K562 (cell line): ENCODE measurements at regions not wholly inside any gene's neighbourhood (a gene's known extent, or its start where the extent isn't known, plus 50 kb on each side); places are given as distances from the start of the nearest gene placed in this dataset.

Experiments
- ATAC-seq: fragments of 200-7000 bp; cut with Tn5 transposase; 3 replicates; pipeline ENCODE4 v1.9.1; 2020; ENCODE audit warnings: moderate library complexity
- BruUV-seq: library from RNA; stranded (reverse); fragments of 400-500 nt; replicated peaks from 2 replicates; lab custom pipeline; 2021; lab: Mats Ljungman, UMichigan
- CTCF ChIA-PET: fragments of 300-600 bp; formaldehyde crosslinking; extraction: SDS; loops from one replicate; lab custom pipeline; 2021; ENCODE audit warnings: low intra/inter-chr PET ratio; lab: Yijun Ruan, JAX
- POLR2A ChIA-PET: fragments of 300-600, 350-650 bp; sonication (Branson Sonifier 250); formaldehyde crosslinking; extraction: SDS; loops from one replicate; lab custom pipeline; 2021; ENCODE audit warnings: antibody characterized with exemption, inconsistent platforms; lab: Yijun Ruan, JAX
- DNase-seq, 4 experiments: peaks; one replicate each; pipeline versions ENCODE4 v3.0.0 to v3.0.0-alpha.2; 2011 to 2018; ENCODE audit warnings: low spot score in 3 of 4, mixed read lengths in 3 of 4; ENCODE audit errors: extremely low read depth in 1 of 4
- FAIRE-seq: peaks from 2 replicates; lab custom pipeline; 2011; peaks lifted over from hg19 to GRCh38; lab: Jason Lieb, UNC
- H2AFZ ChIP-seq: 2 replicates; pipeline ENCODE4 v1.6.0; 2011; ENCODE audit warnings: low read depth, low read length, control low read depth, inconsistent platforms
- H3K27ac ChIP-seq: fragments of 200-600 bp; 3 replicates; pipeline ENCODE4 v1.8.0; 2011; ENCODE audit warnings: low read depth, mild to moderate bottlenecking, control low read depth, inconsistent platforms, low read length, moderate library complexity, mixed read lengths; ENCODE audit errors: extremely low read depth
- H3K27me3 ChIP-seq, 2 experiments: fragments of 300-600 bp in 1 of 2; 2 replicates in 1 of 2; 3 replicates in 1 of 2; pipeline versions ENCODE4 v1.6.0 to v1.8.0; 2011; ENCODE audit warnings: inconsistent platforms in 2 of 2, low read length in 2 of 2, mild to moderate bottlenecking in 1 of 2, mixed read lengths in 1 of 2, moderate library complexity in 1 of 2; ENCODE audit not compliant: control insufficient read depth in 2 of 2, insufficient read depth in 2 of 2
- H3K36me3 ChIP-seq: fragments of 300-600 bp; 3 replicates; pipeline ENCODE4 v1.8.0; 2011; ENCODE audit warnings: mild to moderate bottlenecking, low read length, inconsistent platforms; ENCODE audit not compliant: control insufficient read depth, insufficient read depth
- H3K4me1 ChIP-seq, 2 experiments: fragments of 200-600 bp in 1 of 2; replicated peaks in 1 of 2; 2 replicates in 1 of 2; 3 replicates in 1 of 2; pipeline versions ENCODE4 v1.5.1 to v1.8.0; 2011; ENCODE audit warnings: inconsistent platforms in 2 of 2, low read length in 2 of 2, mild to moderate bottlenecking in 1 of 2, mixed read lengths in 1 of 2, moderate library complexity in 1 of 2; ENCODE audit not compliant: control insufficient read depth in 2 of 2, insufficient read depth in 2 of 2
- H3K4me2 ChIP-seq: 2 replicates; pipeline ENCODE4 v1.6.1; 2011; ENCODE audit warnings: low read length, control low read depth, inconsistent platforms, mixed read lengths; ENCODE audit not compliant: insufficient read depth
- H3K4me3 ChIP-seq: fragments of 200-600 bp; sonication (generic), shearing (Covaris generic); 2 replicates; pipeline ENCODE4 v1.5.1; 2016; ENCODE audit warnings: control low read depth, inconsistent platforms
- H3K79me2 ChIP-seq: fragments of 200-600 bp; 3 replicates; pipeline ENCODE4 v1.8.0; 2011; ENCODE audit warnings: low read length, inconsistent platforms; ENCODE audit not compliant: control insufficient read depth, insufficient read depth
- H3K9ac ChIP-seq, 2 experiments: 2 replicates each; pipeline versions ENCODE4 v1.6.0 to v1.6.1; 2011; ENCODE audit warnings: low read depth in 2 of 2, low read length in 2 of 2, control low read depth in 1 of 2, inconsistent platforms in 1 of 2, mild to moderate bottlenecking in 1 of 2, mixed read lengths in 1 of 2; ENCODE audit not compliant: insufficient read depth in 1 of 2
- H3K9me1 ChIP-seq: one replicate; pipeline ENCODE4 v1.6.0; 2011; ENCODE audit warnings: inconsistent platforms, mild to moderate bottlenecking, low read length, moderate library complexity; ENCODE audit not compliant: control insufficient read depth, insufficient read depth
- H3K9me3 ChIP-seq: replicated peaks from 2 replicates; pipeline ENCODE4 v1.5.1; 2011; ENCODE audit warnings: low read depth, low read length, inconsistent platforms; ENCODE audit not compliant: control insufficient read depth, insufficient read depth
- H4K20me1 ChIP-seq: replicated peaks from 2 replicates; pipeline ENCODE4 v1.6.1; 2011; ENCODE audit warnings: low read length, inconsistent platforms, mixed read lengths; ENCODE audit not compliant: control insufficient read depth, insufficient read depth
- ASH1L ChIP-seq: fragments of 450-650 bp; IDR thresholded peaks from 2 replicates; pipeline ENCODE4 v1.6.1; 2018; ENCODE audit warnings: borderline replicate concordance, mild to moderate bottlenecking, low read depth; ENCODE audit not compliant: partially characterized antibody
- CREM ChIP-seq: IDR thresholded peaks from 2 replicates; pipeline ENCODE4 v1.6.1; 2014; ENCODE audit warnings: antibody characterized with exemption, low read depth
- FOXA3 ChIP-seq, 2 experiments: fragments of 450-650 bp in 1 of 2; sonication (generic) in 1 of 2; formaldehyde crosslinking; IDR thresholded peaks in 1 of 2; conservative IDR thresholded peaks in 1 of 2; 2 replicates each; pipeline versions ENCODE4 v1.4.0 to v1.8.0; 2020 to 2022; ENCODE audit warnings: mild to moderate bottlenecking in 2 of 2, missing genetic modification reagents in 1 of 2
- FOXP1 ChIP-seq: sonication (generic); formaldehyde crosslinking; IDR thresholded peaks from 2 replicates; pipeline ENCODE4 v1.8.0; 2022; ENCODE audit warnings: mild to moderate bottlenecking, missing genetic modification reagents
- ILF3 ChIP-seq: fragments of 450-650 bp; IDR thresholded peaks from 2 replicates; pipeline ENCODE4 v1.6.1; 2018; ENCODE audit warnings: antibody characterized with exemption, mild to moderate bottlenecking, moderate library complexity, borderline replicate concordance
- KDM1A ChIP-seq, 2 experiments: fragments of 450-650 bp; IDR thresholded peaks; 2 replicates each; pipeline ENCODE4 v1.6.1; 2016; ENCODE audit warnings: mild to moderate bottlenecking in 2 of 2
- MYNN ChIP-seq, 2 experiments: sonication (generic); formaldehyde crosslinking in 1 of 2; IDR thresholded peaks; 2 replicates each; pipeline versions ENCODE4 v1.5.0 to v1.6.1; 2016 to 2020; ENCODE audit warnings: antibody characterized with exemption in 1 of 2, missing genetic modification reagents in 1 of 2
- NCOA6 ChIP-seq: fragments of 450-650 bp; IDR thresholded peaks from 2 replicates; pipeline ENCODE4 v1.6.1; 2017; ENCODE audit warnings: mild to moderate bottlenecking
- PTBP1 ChIP-seq: fragments of 200-400 bp; formaldehyde crosslinking; IDR thresholded peaks from 2 replicates; pipeline ENCODE4 v1.6.1; 2017; ENCODE audit warnings: low read depth, low read length
- RBM14 ChIP-seq: fragments of 200-400 bp; formaldehyde crosslinking; IDR thresholded peaks from 2 replicates; pipeline ENCODE4 v1.6.1; 2018; ENCODE audit warnings: low read depth, mild to moderate bottlenecking, low read length, moderate library complexity, borderline replicate concordance; ENCODE audit not compliant: insufficient read depth
- SRF ChIP-seq, 2 experiments: fragments of 250-450, 450-650 bp in 1 of 2; sonication (Bioruptor Pico) in 1 of 2; sonication (generic) in 1 of 2; formaldehyde crosslinking; IDR thresholded peaks; 2 replicates each; pipeline versions ENCODE4 v1.5.0 to v1.5.1; 2020 to 2022; ENCODE audit warnings: mild to moderate bottlenecking in 1 of 2, missing genetic modification reagents in 1 of 2
- U2AF2 ChIP-seq: fragments of 200-400 bp; formaldehyde crosslinking; optimal IDR thresholded peaks from 2 replicates; pipeline ENCODE3; 2017; ENCODE audit warnings: low read depth, mild to moderate bottlenecking, low read length
- XRCC3 ChIP-seq: fragments of 450-650 bp; IDR thresholded peaks from 2 replicates; pipeline ENCODE4 v1.6.1; 2017; ENCODE audit warnings: mild to moderate bottlenecking, moderate library complexity
- XRCC4 ChIP-seq: IDR thresholded peaks from one replicate; pipeline ENCODE4 v1.6.1; 2011; ENCODE audit not compliant: insufficient read depth, insufficient read length; ENCODE audit errors: extremely low read depth
- ZFP30 ChIP-seq: fragments of 250-450 bp; sonication (Bioruptor Pico); IDR thresholded peaks from 2 replicates; pipeline ENCODE4 v1.8.0; 2022; ENCODE audit warnings: moderate library complexity, mild to moderate bottlenecking, inconsistent platforms, borderline replicate concordance
- ZKSCAN3 ChIP-seq: fragments of 250-450 bp; sonication (Bioruptor Pico); IDR thresholded peaks from 2 replicates; pipeline ENCODE4 v1.4.0; 2020
- ZNF174 ChIP-seq: fragments of 250-450 bp; sonication (Bioruptor Pico); IDR thresholded peaks from 2 replicates; pipeline ENCODE4 v1.4.0; 2020; ENCODE audit warnings: mild to moderate bottlenecking
- ZNF354B ChIP-seq: fragments of 250-450 bp; sonication (Bioruptor Pico); IDR thresholded peaks from 2 replicates; pipeline ENCODE4 v1.4.0; 2020
- WGBS: fragments of 100-300 bp; shearing (Covaris generic); methylation state at CpG from one replicate; pipeline ENCODE4 v1.1.6; 2016; ENCODE audit warnings: low coverage, mixed read lengths; ENCODE audit not compliant: insufficient coverage; ENCODE audit errors: missing lambda C conversion rate; 5-methylcytosine and 5-hydroxymethylcytosine counted together
- in situ Hi-C: fragments of 300-500 bp; cut with MboI; formaldehyde crosslinking; loops from 4 replicates; pipeline ENCODE4 v1.15.0; 2018; ENCODE audit warnings: inconsistent platforms, mixed read lengths
- intact Hi-C: fragments of 100-400 bp; cut with micrococcal nuclease; formaldehyde crosslinking; loops from 2 replicates; pipeline ENCODE4 v1.14.2; 2022
- TF ChIP-seq, protein P1 (sequence below): fragments of 450-650 bp; IDR thresholded peaks from 2 replicates; pipeline ENCODE4 v1.6.1; 2016; ENCODE audit warnings: missing biosample characterization, missing genetic modification characterization
- TF ChIP-seq, protein P2 (sequence below): fragments of 250-450 bp; sonication (Bioruptor Pico); IDR thresholded peaks from 2 replicates; pipeline ENCODE4 v1.8.0; 2022; ENCODE audit warnings: moderate library complexity, mild to moderate bottlenecking, inconsistent platforms

DNA sequence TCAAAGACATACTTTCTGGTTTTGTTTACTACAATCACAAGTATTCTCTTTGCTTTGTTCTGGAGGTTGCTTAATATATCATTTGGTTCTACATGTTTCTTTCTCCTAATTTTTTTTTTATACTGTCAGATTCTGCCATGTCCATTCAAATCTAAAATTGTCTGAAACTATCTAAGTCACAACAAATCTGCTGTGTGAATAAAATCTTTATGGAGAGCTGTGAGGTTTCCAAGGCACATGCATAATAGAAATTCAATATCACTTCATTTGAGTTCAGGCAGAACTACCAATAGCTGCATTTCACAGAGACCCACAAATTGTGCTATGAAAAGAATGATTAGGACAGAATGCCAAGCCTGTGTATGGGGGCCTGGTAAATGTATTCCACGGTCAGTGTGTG lies 346.9 kb upstream of the ARRDC3 start:
- no peaks in the 10 kb centered on the region for H3K79me2 ChIP-seq
- POLR2A ChIA-PET, result no interaction called here
- WGBS, result 15% methylated on average over 1 of the region's 1 CpG
- FAIRE-seq (no peak), ATAC-seq (no peak), DNase-seq (no peak)
- H3K36me3 ChIP-seq, result no peaks in the 10 kb centered on the region
- H4K20me1 ChIP-seq, result no peaks in the 10 kb centered on the region
- no peaks in the 10 kb centered on the region for H3K27me3 ChIP-seq
- TF ChIP-seq U2AF2, result no peak
- TF ChIP-seq ZKSCAN3 (CRISPR knock-in tag), result no peak
- TF ChIP-seq ZFP30 (CRISPR knock-in tag), result no peak
- no peak for TF ChIP-seq CREM
- no peak for TF ChIP-seq PTBP1
- TF ChIP-seq XRCC4, result no peak
- TF ChIP-seq FOXA3 (CRISPR knock-in tag; conservative IDR thresholded peaks at IDR 0.05 in 1 of 2, IDR thresholded peaks at IDR 0.05 in 1 of 2), result no peak
- TF ChIP-seq NCOA6, result no peak
- TF ChIP-seq XRCC3, result no peak
- no peak for TF ChIP-seq MYNN (IDR thresholded peaks at IDR 0.05)
- TF ChIP-seq MYNN (CRISPR knock-in tag; IDR thresholded peaks at IDR 0.05), result no peak
- no peak for TF ChIP-seq ZNF354B (CRISPR knock-in tag)
- TF ChIP-seq RBM14, result no peak
- TF ChIP-seq ZNF174, result no peak
- TF ChIP-seq FOXP1 (CRISPR knock-in tag), result no peak
- no peak for TF ChIP-seq ASH1L
- TF ChIP-seq SRF (CRISPR knock-in tag; IDR thresholded peaks at IDR 0.05), result no peak
- TF ChIP-seq, protein P1, sequence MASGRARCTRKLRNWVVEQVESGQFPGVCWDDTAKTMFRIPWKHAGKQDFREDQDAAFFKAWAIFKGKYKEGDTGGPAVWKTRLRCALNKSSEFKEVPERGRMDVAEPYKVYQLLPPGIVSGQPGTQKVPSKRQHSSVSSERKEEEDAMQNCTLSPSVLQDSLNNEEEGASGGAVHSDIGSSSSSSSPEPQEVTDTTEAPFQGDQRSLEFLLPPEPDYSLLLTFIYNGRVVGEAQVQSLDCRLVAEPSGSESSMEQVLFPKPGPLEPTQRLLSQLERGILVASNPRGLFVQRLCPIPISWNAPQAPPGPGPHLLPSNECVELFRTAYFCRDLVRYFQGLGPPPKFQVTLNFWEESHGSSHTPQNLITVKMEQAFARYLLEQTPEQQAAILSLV (tag), result no peak
- TF ChIP-seq ILF3, result no peak
- TF ChIP-seq, protein P2, sequence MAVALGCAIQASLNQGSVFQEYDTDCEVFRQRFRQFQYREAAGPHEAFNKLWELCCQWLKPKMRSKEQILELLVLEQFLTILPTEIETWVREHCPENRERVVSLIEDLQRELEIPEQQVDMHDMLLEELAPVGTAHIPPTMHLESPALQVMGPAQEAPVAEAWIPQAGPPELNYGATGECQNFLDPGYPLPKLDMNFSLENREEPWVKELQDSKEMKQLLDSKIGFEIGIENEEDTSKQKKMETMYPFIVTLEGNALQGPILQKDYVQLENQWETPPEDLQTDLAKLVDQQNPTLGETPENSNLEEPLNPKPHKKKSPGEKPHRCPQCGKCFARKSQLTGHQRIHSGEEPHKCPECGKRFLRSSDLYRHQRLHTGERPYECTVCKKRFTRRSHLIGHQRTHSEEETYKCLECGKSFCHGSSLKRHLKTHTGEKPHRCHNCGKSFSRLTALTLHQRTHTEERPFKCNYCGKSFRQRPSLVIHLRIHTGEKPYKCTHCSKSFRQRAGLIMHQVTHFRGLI, result no peak
- no peak for TF ChIP-seq KDM1A (IDR thresholded peaks at IDR 0.05)
- H2AFZ ChIP-seq, result no peak overlapping the region
- BruUV-seq, result no TSS peak
- CTCF ChIA-PET, result no interaction called here
- H3K9ac ChIP-seq, result no peak overlapping the region
- H3K27ac ChIP-seq, result no peak overlapping the region
- intact Hi-C loops (no loop called here), in situ Hi-C loops (no loop called here)
- H3K4me2 ChIP-seq, result no peak overlapping the region
- no peak overlapping the region for H3K4me3 ChIP-seq
- H3K9me3 ChIP-seq, result no peaks in the 10 kb centered on the region
- H3K9me1 ChIP-seq, result no peaks in the 10 kb centered on the region
- H3K4me1 ChIP-seq, result no peaks in the 10 kb centered on the region
